GM18519 (cell line): ENCODE measurements at regions not wholly inside any gene's neighbourhood (a gene's known extent, or its start where the extent isn't known, plus 50 kb on each side); places are given as distances from the start of the nearest gene placed in this dataset.
A peak's percentile ranks its signal among the peaks of the same experiment; 100 is the strongest.
"Not testable (repeated sequence)": the region's sequence is repeated elsewhere in the genome, so short reads cannot be mapped to it uniquely, and the experiment has no call there.

Experiments used
- ATAC-seq: cut with Tn5 transposase; IDR thresholded peaks from one replicate; pipeline ENCODE4 v1.9.1; 2021; ENCODE audit warnings: mild to moderate bottlenecking, moderate library complexity; ENCODE audit not compliant: unreplicated experiment, low FRiP score

GRCh38 chr7:73176813-73177212 is 91.0 kb upstream of the SPDYE9 start:
- ATAC-seq: not testable (repeated sequence)

DNA sequence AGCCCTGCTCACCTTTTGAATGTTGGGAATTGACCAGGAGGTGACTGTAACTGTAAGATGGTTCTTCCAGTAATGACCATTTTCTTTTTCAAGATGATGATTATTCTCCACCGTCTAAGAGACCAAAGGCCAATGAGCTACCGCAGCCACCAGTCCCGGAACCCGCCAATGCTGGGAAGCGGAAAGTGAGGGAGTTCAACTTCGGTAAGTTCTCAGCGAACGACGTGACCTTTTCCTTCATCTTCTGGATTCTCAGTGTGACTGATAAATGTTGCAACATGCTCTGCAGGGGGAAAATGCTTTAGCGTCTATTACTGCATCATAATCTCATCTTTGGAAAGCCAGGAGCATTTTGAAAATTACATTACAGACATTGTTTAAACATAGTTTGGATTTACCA is 89.5 kb upstream of the SPDYE9 start:
- not testable (repeated sequence) for ATAC-seq

DNA sequence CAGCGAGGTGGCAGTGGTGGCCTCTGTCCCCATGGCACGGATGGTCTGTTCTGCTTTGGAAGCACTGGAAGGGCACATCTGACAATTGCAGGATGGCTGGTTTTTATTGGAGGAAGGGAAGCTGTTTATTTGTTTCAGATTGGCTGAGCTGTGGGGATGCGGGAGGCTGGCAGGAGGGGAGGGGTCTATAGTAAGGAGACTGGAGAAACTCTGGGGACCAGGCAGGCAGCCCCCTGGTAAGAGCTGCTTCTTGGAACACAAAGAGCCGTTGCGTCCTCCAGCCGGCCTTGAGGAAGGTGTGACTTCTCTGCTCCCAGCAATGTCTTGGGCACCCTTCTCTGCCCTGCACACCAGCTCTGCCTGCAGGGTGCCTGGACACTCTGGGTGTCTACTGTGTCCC is 85.1 kb upstream of the SPDYE9 start:
- ATAC-seq: not testable (repeated sequence)

- ATAC-seq: not testable (repeated sequence)
Measured at GRCh38 chr7:73170415-73170814, 84.6 kb upstream of the SPDYE9 start.

GRCh38 chr7:73166152-73166551 is 80.3 kb upstream of the SPDYE9 start:
- ATAC-seq: not testable (repeated sequence)

DNA sequence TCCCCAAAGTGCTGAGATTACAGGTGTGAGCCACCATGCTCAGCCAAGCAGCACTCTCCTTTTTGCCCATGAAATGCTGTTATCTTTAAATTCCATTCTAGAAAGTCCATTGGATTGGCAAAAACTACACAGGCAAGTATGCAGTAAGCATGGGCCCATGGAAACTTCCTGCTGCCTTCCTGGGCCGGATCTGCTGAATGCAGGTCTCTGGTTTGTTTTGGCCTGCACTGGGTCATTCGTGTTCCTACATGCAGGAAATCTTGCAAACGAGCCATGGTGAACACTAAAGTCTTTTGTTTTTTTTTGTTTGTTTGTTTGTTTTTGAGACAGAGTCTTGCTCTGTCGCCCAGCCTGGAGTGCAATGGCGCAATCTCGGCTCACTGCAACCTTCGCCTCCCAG is 76.8 kb upstream of the SPDYE9 start:
- ATAC-seq: not testable (repeated sequence)

- not testable (repeated sequence) for ATAC-seq
Measured at GRCh38 chr7:73161727-73162126, 75.9 kb upstream of the SPDYE9 start.

DNA sequence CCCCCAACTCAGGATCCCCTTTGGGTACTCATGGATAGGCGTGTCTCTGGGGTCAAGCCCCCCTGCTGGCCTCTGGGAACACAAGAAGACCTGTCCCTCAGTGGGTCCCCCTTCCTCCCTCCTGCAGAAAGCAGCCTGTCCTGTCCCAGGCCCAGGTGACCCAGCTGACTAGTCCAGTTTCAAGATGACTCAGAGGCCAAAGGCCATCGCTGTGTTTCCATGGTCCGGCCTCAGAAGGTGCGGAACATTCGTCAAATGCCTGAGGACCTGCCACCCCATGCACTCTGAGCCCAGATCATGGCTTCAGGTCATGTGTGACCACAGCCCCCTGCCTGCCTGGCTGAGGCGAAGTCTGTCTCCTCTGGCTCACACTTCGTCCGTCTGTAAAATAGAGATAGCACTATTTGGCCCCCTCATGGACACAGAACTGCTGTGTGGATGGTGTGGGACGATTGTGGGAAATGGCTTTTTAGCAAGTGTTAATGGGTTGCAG is 71.4 kb upstream of the SPDYE9 start:
- not testable (repeated sequence) for ATAC-seq

GRCh38 chr7:73156510-73157168 is 70.8 kb upstream of the SPDYE9 start:
- ATAC-seq: not testable (repeated sequence)

DNA sequence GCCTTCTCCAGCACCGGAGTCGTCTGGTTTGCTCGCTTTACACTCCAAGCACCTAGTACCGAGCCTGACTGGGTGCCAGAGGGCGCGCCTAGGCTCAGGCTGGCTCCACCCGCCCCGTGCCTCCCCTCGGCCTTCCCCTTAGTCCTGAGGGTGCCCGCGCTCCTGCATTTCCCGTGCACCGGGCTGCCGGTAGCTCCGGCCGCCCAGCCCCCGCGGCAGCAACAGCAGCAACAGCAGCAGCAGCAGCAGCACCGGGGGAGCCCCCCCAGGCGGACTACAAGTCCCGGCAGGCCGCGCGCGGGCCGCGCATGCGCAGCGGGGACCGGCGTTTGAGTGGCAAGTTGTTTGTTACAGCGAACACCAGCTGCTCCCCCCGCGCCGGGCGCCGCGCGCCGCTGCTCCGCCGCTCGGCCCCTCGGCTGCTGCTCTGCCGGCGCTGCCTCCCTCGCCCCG is 68.8 kb upstream of the SPDYE9 start:
- peak; percentile 88 for ATAC-seq

GRCh38 chr7:73153921-73154585 is 68.2 kb upstream of the SPDYE9 start:
- ATAC-seq: not testable (repeated sequence)

DNA sequence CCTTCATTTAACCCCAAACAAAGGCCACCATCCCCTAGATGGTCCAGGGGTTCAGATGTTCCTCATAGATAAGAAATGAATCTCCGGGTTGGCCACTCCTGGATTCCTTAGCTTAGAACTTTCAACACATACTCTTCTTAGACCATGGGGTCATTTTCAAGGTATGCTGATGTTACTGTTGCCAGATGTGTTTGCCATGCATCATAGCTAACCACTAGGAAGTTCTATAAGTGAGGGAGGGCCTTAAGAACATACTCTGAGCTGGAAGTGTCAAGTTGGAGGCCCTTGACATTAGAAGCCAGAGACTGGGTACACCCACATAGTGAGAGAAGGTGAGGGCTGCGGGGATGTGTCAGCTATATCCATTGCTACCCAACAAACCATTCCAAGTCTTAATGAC is 62.7 kb upstream of the SPDYE9 start:
- not testable (repeated sequence) for ATAC-seq

DNA sequence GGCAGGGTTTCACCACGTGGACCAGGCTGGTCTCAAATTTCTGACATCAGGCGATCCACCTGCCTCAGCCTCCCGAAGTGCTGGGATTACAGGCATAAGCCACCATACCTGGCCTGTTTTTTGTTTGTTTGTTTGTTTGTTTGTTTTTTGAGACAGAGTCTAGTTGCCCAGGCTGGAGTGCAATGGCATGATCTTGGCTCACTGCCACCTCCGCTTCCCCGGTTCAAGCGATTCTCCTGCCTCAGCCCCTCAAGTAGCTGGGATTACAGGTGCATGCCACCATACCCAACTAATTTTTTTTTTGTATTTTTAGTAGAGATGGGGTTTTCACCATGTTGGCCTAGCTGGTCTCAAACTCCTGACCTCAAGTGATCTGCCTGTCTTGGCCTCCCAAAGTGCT is 61.8 kb upstream of the SPDYE9 start:
- not testable (repeated sequence) for ATAC-seq

- ATAC-seq: not testable (repeated sequence)
Measured at GRCh38 chr7:73143993-73144392, 58.2 kb upstream of the SPDYE9 start.

DNA sequence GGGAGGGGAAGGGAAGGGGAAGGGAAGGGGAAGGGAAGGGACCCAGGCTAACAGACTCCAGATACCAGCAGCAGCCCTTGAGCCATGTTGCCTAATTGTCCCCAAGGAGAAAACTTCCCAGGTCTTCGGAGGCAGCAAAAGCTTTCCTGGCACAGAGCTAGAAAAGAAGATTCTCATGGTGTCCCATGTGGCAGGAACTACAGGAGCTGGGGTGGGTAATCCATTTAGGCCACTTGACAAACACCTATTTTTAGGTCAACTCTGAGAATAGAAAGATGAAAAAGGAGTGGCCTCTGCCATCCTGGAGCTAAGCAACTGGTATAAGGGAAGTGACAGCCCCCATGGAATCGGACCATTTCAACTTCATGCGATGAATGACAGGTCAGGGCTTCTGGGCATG is 52.1 kb upstream of the SPDYE9 start:
- ATAC-seq: not testable (repeated sequence)
